IMR-90 (cell line): ENCODE measurements at regions not wholly inside any gene's neighbourhood (a gene's known extent, or its start where the extent isn't known, plus 50 kb on each side); places are given as distances from the start of the nearest gene placed in this dataset.

Experiments used
- ATAC-seq: fragments of 200-7000 bp; cut with Tn5 transposase; 2 replicates; pipeline ENCODE4 v1.9.1; 2020; ENCODE audit warnings: low read depth, mild to moderate bottlenecking, moderate library complexity
- BruUV-seq: library from RNA; stranded (reverse); fragments of 400-500 nt; replicated peaks from 2 replicates; lab custom pipeline; 2021; lab: Mats Ljungman, UMichigan
- CTCF ChIA-PET: fragments of 300-600 bp; formaldehyde crosslinking; extraction: SDS; loops from one replicate; lab custom pipeline; 2021; ENCODE audit warnings: antibody characterized with exemption; lab: Yijun Ruan, JAX
- POLR2A ChIA-PET: fragments of 300-600 bp; sonication (Branson Sonifier 250); formaldehyde crosslinking; loops from one replicate; lab custom pipeline; 2022; ENCODE audit warnings: antibody characterized with exemption; ENCODE audit not compliant: unreplicated experiment; lab: Charles Lee
- DNase-seq: peaks from one replicate; pipeline ENCODE4 v3.0.0; 2013
- H2AFZ ChIP-seq: replicated peaks from 2 replicates; pipeline ENCODE3; 2013; ENCODE audit warnings: low read length, mild to moderate bottlenecking; ENCODE audit not compliant: poor library complexity
- H2AK5ac ChIP-seq: 2 replicates; pipeline ENCODE4 v1.6.1; 2013; ENCODE audit warnings: low read depth, low read length, inconsistent platforms
- H2AK9ac ChIP-seq: replicated peaks from 2 replicates; pipeline ENCODE3; 2013; ENCODE audit warnings: mild to moderate bottlenecking, low read depth, low read length, moderate library complexity; ENCODE audit not compliant: poor library complexity
- H2BK120ac ChIP-seq: 2 replicates; pipeline ENCODE4 v1.6.1; 2013; ENCODE audit warnings: low read depth, low read length, inconsistent platforms
- H2BK15ac ChIP-seq: 3 replicates; pipeline ENCODE4 v1.6.1; 2013; ENCODE audit warnings: low read depth, low read length, inconsistent platforms
- H2BK20ac ChIP-seq: 2 replicates; pipeline ENCODE4 v1.6.1; 2013; ENCODE audit warnings: low read depth, mild to moderate bottlenecking, inconsistent platforms, low read length, moderate library complexity
- H2BK5ac ChIP-seq: 2 replicates; pipeline ENCODE4 v1.6.1; 2013; ENCODE audit warnings: mild to moderate bottlenecking, low read depth, low read length, inconsistent platforms; ENCODE audit not compliant: poor library complexity, severe bottlenecking
- H3K14ac ChIP-seq: replicated peaks from 2 replicates; pipeline ENCODE4 v1.6.1; 2013; ENCODE audit warnings: low read depth, low read length, inconsistent platforms
- H3K18ac ChIP-seq: 2 replicates; pipeline ENCODE4 v1.6.1; 2013; ENCODE audit warnings: low read depth, low read length, control low read depth
- H3K23ac ChIP-seq: 2 replicates; pipeline ENCODE4 v1.6.1; 2013; ENCODE audit warnings: low read depth, low read length, inconsistent platforms
- H3K27ac ChIP-seq: 2 replicates; pipeline ENCODE4 v1.5.1; 2013; ENCODE audit warnings: mild to moderate bottlenecking, control low read depth, low read length; ENCODE audit not compliant: insufficient read depth
- H3K27me3 ChIP-seq: 2 replicates; pipeline ENCODE4 v1.6.1; 2013; ENCODE audit warnings: low read length; ENCODE audit not compliant: control insufficient read depth, insufficient read depth
- H3K36me3 ChIP-seq: 2 replicates; pipeline ENCODE4 v1.6.1; 2013; ENCODE audit warnings: low read length, mixed read lengths; ENCODE audit not compliant: control insufficient read depth, insufficient read depth
- H3K4ac ChIP-seq: 2 replicates; pipeline ENCODE4 v1.6.1; 2013; ENCODE audit warnings: low read depth, low read length, inconsistent platforms
- H3K4me1 ChIP-seq: 2 replicates; pipeline ENCODE4 v1.6.1; 2013; ENCODE audit warnings: low read length, mixed read lengths; ENCODE audit not compliant: control insufficient read depth, insufficient read depth
- H3K4me2 ChIP-seq: 2 replicates; pipeline ENCODE4 v1.6.1; 2013; ENCODE audit warnings: low read depth, mild to moderate bottlenecking, control low read depth, low read length, moderate library complexity
- H3K4me3 ChIP-seq: 2 replicates; pipeline ENCODE4 v1.5.1; 2013; ENCODE audit warnings: low read depth, mild to moderate bottlenecking, control low read depth, low read length, moderate library complexity; ENCODE audit not compliant: insufficient read depth
- H3K56ac ChIP-seq: 2 replicates; pipeline ENCODE4 v1.6.1; 2013; ENCODE audit warnings: low read length, inconsistent platforms; ENCODE audit not compliant: insufficient read depth; ENCODE audit errors: extremely low read depth
- H3K79me1 ChIP-seq, 2 experiments: 2 replicates each; pipeline ENCODE4 v1.6.1; 2013; ENCODE audit warnings: low read length in 2 of 2, inconsistent platforms in 1 of 2, low read depth in 1 of 2
- H3K9ac ChIP-seq: 2 replicates; pipeline ENCODE4 v1.6.1; 2013; ENCODE audit warnings: low read depth, low read length, control low read depth
- H3K9me1 ChIP-seq: 2 replicates; pipeline ENCODE4 v1.6.1; 2013; ENCODE audit warnings: low read length, inconsistent platforms; ENCODE audit not compliant: insufficient read depth
- H3K9me3 ChIP-seq: 2 replicates; pipeline ENCODE4 v1.6.1; 2013; ENCODE audit warnings: low read length; ENCODE audit not compliant: control insufficient read depth, insufficient read depth
- H4K20me1 ChIP-seq: 2 replicates; pipeline ENCODE4 v1.6.1; 2013; ENCODE audit warnings: low read length, inconsistent platforms; ENCODE audit not compliant: insufficient read depth
- H4K5ac ChIP-seq: 2 replicates; pipeline ENCODE4 v1.6.1; 2013; ENCODE audit warnings: mild to moderate bottlenecking, low read depth, low read length, control low read depth
- H4K8ac ChIP-seq, 2 experiments: 2 replicates each; pipeline ENCODE4 v1.6.1; 2013; ENCODE audit warnings: low read depth in 2 of 2, low read length in 2 of 2, control low read depth in 1 of 2, inconsistent platforms in 1 of 2
- H4K91ac ChIP-seq: 2 replicates; pipeline ENCODE4 v1.6.1; 2013; ENCODE audit warnings: low read depth, low read length, inconsistent platforms; ENCODE audit not compliant: insufficient read depth
- BHLHE40 ChIP-seq: fragments of 150-350 bp; IDR thresholded peaks from 2 replicates; pipeline ENCODE4 v1.6.1; 2016; ENCODE audit warnings: mild to moderate bottlenecking, low read depth, low read length
- CEBPB ChIP-seq: IDR thresholded peaks from 2 replicates; pipeline ENCODE4 v1.6.1; 2012; ENCODE audit warnings: low read depth, low read length, improper control_type of control experiment
- CHD1 ChIP-seq: IDR thresholded peaks from 2 replicates; pipeline ENCODE4 v1.6.1; 2012; ENCODE audit warnings: low read depth, low read length, improper control_type of control experiment
- ELK1 ChIP-seq: fragments of 150-350 bp; IDR thresholded peaks from 2 replicates; pipeline ENCODE4 v1.6.1; 2016; ENCODE audit warnings: low read depth, mild to moderate bottlenecking, low read length, moderate library complexity, borderline replicate concordance
- MAFK ChIP-seq: IDR thresholded peaks from 2 replicates; pipeline ENCODE4 v1.6.1; 2012; ENCODE audit warnings: low read depth, low read length, improper control_type of control experiment
- MAZ ChIP-seq: IDR thresholded peaks from 2 replicates; pipeline ENCODE4 v1.6.1; 2012; ENCODE audit warnings: low read depth, mild to moderate bottlenecking, low read length, improper control_type of control experiment, moderate library complexity, borderline replicate concordance
- MXI1 ChIP-seq: IDR thresholded peaks from 2 replicates; pipeline ENCODE4 v1.6.1; 2012; ENCODE audit warnings: low read depth, mild to moderate bottlenecking, low read length, moderate library complexity, borderline replicate concordance
- NFE2L2 ChIP-seq: fragments of 150-350 bp; IDR thresholded peaks from 2 replicates; pipeline ENCODE4 v1.6.1; 2016; ENCODE audit warnings: low read depth, mild to moderate bottlenecking, low read length
- POLR2A ChIP-seq: IDR thresholded peaks from 2 replicates; pipeline ENCODE4 v1.6.1; 2012; ENCODE audit warnings: mild to moderate bottlenecking, low read depth, low read length
- RAD21 ChIP-seq: IDR thresholded peaks from 2 replicates; pipeline ENCODE4 v1.6.1; 2012; ENCODE audit warnings: low read length, improper control_type of control experiment
- RCOR1 ChIP-seq: IDR thresholded peaks from 2 replicates; pipeline ENCODE4 v1.6.1; 2012; ENCODE audit warnings: mild to moderate bottlenecking, low read length, improper control_type of control experiment; ENCODE audit not compliant: insufficient replicate concordance
- RFX5 ChIP-seq: IDR thresholded peaks from 2 replicates; pipeline ENCODE4 v1.8.0; 2012; ENCODE audit warnings: low read depth, mild to moderate bottlenecking, low read length, moderate library complexity
- SMC3 ChIP-seq: fragments of 150-350 bp; IDR thresholded peaks from 2 replicates; pipeline ENCODE4 v1.6.1; 2016; ENCODE audit warnings: low read depth, mild to moderate bottlenecking, antibody characterized with exemption, low read length, moderate library complexity
- WGBS, 2 experiments: methylation state at CpG; one replicate each; pipeline versions ENCODE4 v1.1.5 to v1.1.7; 2013; ENCODE audit warnings: missing lambda C conversion rate in 2 of 2; ENCODE audit not compliant: insufficient read length in 1 of 2; ENCODE audit errors: extremely low coverage in 2 of 2; 5-methylcytosine and 5-hydroxymethylcytosine counted together
- dilution Hi-C: fragments of 300-500 bp; cut with HindIII; formaldehyde crosslinking; loops from one replicate; pipeline ENCODE4 v1.14.3; 2018; ENCODE audit warnings: low sequenced_read_pairs; ENCODE audit not compliant: unreplicated experiment
- in situ Hi-C: fragments of 300-500 bp; cut with MboI; formaldehyde crosslinking; loops from 3 replicates; pipeline ENCODE4 v1.14.3; 2019; ENCODE audit warnings: low sequenced_read_pairs, inconsistent platforms, mixed read lengths
- intact Hi-C: fragments of 100-400 bp; cut with micrococcal nuclease; formaldehyde crosslinking; loops from 2 replicates; pipeline ENCODE4 v1.10.0; 2022
- TF ChIP-seq, protein P1 (sequence below): fragments of 150-350 bp; IDR thresholded peaks from 2 replicates; pipeline ENCODE4 v1.6.1; 2017; ENCODE audit warnings: mild to moderate bottlenecking, antibody characterized with exemption, low read length, low read depth

DNA sequence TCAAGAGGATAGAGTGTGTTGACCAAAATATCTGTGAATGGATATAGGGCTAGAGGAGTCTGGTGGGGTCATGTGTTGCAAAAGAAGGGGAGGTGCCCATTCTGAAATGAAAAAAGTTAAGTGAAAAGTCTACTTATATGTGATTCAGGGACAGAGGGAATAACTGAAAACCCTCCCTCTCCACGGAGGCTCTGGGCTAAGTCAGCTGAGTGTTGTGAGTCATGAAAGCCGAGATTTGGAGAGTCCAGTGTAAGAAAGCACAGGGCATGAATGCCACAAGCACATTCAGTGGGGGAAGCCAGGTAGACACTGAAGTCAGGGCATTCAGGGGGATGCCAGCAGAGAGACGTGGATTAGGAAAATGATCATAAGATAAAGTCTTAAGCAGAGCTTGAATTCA is 871.9 kb downstream of the TSN start:
- no peak overlapping the region for H4K8ac ChIP-seq
- H3K79me1 ChIP-seq = no peaks in the 10 kb centered on the region
- no peak overlapping the region for H2AK9ac ChIP-seq
- no peak overlapping the region for H2AFZ ChIP-seq
- DNase-seq (no peak), ATAC-seq (no peak)
- H3K14ac ChIP-seq = no peak overlapping the region
- no peak overlapping the region for H4K91ac ChIP-seq
- no peak overlapping the region for H3K4ac ChIP-seq
- intact Hi-C loops (no loop called here), in situ Hi-C loops (no loop called here), dilution Hi-C loops (no loop called here)
- no peak overlapping the region for H3K4me2 ChIP-seq
- no peak overlapping the region for H2AK5ac ChIP-seq
- POLR2A ChIA-PET = no interaction called here
- no peak overlapping the region for H2BK120ac ChIP-seq
- 0% methylated on average over 1 of the region's 3 CpGs; no CpG with 5 or more reads in 1 of the 2 experiments for WGBS, 2 experiments
- H2BK5ac ChIP-seq = no peak overlapping the region
- H3K4me1 ChIP-seq = no peaks in the 10 kb centered on the region
- peaks cover 2% of the 10 kb centered on the region for H3K9me3 ChIP-seq
- no peak overlapping the region for H3K18ac ChIP-seq
- H2BK20ac ChIP-seq = no peak overlapping the region
- no peaks in the 10 kb centered on the region for H3K36me3 ChIP-seq
- CTCF ChIA-PET = no interaction called here
- H4K20me1 ChIP-seq = no peaks in the 10 kb centered on the region
- no TSS peak for BruUV-seq
- no peak for TF ChIP-seq ELK1
- TF ChIP-seq, protein P1, sequence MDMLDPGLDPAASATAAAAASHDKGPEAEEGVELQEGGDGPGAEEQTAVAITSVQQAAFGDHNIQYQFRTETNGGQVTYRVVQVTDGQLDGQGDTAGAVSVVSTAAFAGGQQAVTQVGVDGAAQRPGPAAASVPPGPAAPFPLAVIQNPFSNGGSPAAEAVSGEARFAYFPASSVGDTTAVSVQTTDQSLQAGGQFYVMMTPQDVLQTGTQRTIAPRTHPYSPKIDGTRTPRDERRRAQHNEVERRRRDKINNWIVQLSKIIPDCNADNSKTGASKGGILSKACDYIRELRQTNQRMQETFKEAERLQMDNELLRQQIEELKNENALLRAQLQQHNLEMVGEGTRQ = no peak
- no peak for TF ChIP-seq RAD21
- TF ChIP-seq RCOR1 = no peak
- TF ChIP-seq CHD1 = no peak
- TF ChIP-seq POLR2A = no peak
- no peak for TF ChIP-seq RFX5
- TF ChIP-seq BHLHE40 = no peak
- TF ChIP-seq MXI1 = no peak
- TF ChIP-seq NFE2L2 = no peak
- TF ChIP-seq SMC3 = no peak
- TF ChIP-seq CEBPB = no peak
- TF ChIP-seq MAFK = no peak
- TF ChIP-seq MAZ = no peak
- H3K56ac ChIP-seq = no peak overlapping the region
- H3K27ac ChIP-seq = no peak overlapping the region
- H3K9me1 ChIP-seq = no peaks in the 10 kb centered on the region
- H3K9ac ChIP-seq = no peak overlapping the region
- no peak overlapping the region for H4K5ac ChIP-seq
- H3K27me3 ChIP-seq = no peaks in the 10 kb centered on the region
- no peak overlapping the region for H3K23ac ChIP-seq
- H3K4me3 ChIP-seq = no peak overlapping the region
- no peak overlapping the region for H2BK15ac ChIP-seq
